Dendritic cell treated with granulocyte-macrophage colony-stimulating factor and Interleukin-4, amounts not matched to agents 40 ng/mL and 50 ng/mL, for 4 days (primary cell): ENCODE measurements at regions not wholly inside any gene's neighbourhood (a gene's known extent, or its start where the extent isn't known, plus 50 kb on each side); places are given as distances from the start of the nearest gene placed in this dataset.

Source experiments
- H3K27ac Mint-ChIP-seq: one replicate; pipeline ENCODE4 v1.8.0; 2022; ENCODE audit warnings: mild to moderate bottlenecking, mixed read lengths
- H3K27me3 Mint-ChIP-seq: one replicate; pipeline ENCODE4 v1.8.0; 2022; ENCODE audit warnings: mild to moderate bottlenecking, mixed read lengths
- H3K36me3 Mint-ChIP-seq: one replicate; pipeline ENCODE4 v1.8.0; 2022; ENCODE audit warnings: low read depth, mixed read lengths
- H3K4me1 Mint-ChIP-seq: one replicate; pipeline ENCODE4 v1.8.0; 2022; ENCODE audit warnings: low read depth, mixed read lengths
- H3K4me3 Mint-ChIP-seq: one replicate; pipeline ENCODE4 v1.8.0; 2022; ENCODE audit warnings: mild to moderate bottlenecking, moderate library complexity, mixed read lengths
- H3K9me3 Mint-ChIP-seq: one replicate; pipeline ENCODE4 v1.8.0; 2022; ENCODE audit warnings: mixed read lengths
- intact Hi-C: fragments of 100-400 bp; cut with micrococcal nuclease; formaldehyde crosslinking; loops from one replicate; pipeline ENCODE4 v1.15.0; 2022

- H3K4me3 Mint-ChIP-seq = no peak overlapping the region
- H3K9me3 Mint-ChIP-seq = no peaks in the 10 kb centered on the region
- intact Hi-C loops = no loop called here
- no peaks in the 10 kb centered on the region for H3K36me3 Mint-ChIP-seq
- H3K4me1 Mint-ChIP-seq = peaks cover 14% of the 10 kb centered on the region
- H3K27me3 Mint-ChIP-seq = no peaks in the 10 kb centered on the region
- no peak overlapping the region for H3K27ac Mint-ChIP-seq
Measured at GRCh38 chr13:80249516-80250212, 91.3 kb downstream of the SPRY2 start.

- no peak overlapping the region for H3K27ac Mint-ChIP-seq
- H3K4me1 Mint-ChIP-seq = peaks cover 23% of the 10 kb centered on the region
- no peak overlapping the region for H3K4me3 Mint-ChIP-seq
- intact Hi-C loops = no loop called here
- no peaks in the 10 kb centered on the region for H3K9me3 Mint-ChIP-seq
- no peaks in the 10 kb centered on the region for H3K36me3 Mint-ChIP-seq
- peaks cover 2% of the 10 kb centered on the region for H3K27me3 Mint-ChIP-seq
Measured at GRCh38 chr13:80245162-80245733, 95.7 kb downstream of the SPRY2 start.

GRCh38 chr13:80244574-80244973 lies 96.4 kb downstream of the SPRY2 start:
- H3K9me3 Mint-ChIP-seq = no peaks in the 10 kb centered on the region
- no peak overlapping the region for H3K4me3 Mint-ChIP-seq
- H3K36me3 Mint-ChIP-seq = no peaks in the 10 kb centered on the region
- H3K27me3 Mint-ChIP-seq = peaks cover 2% of the 10 kb centered on the region
- intact Hi-C loops = no loop called here
- H3K4me1 Mint-ChIP-seq = peaks cover 23% of the 10 kb centered on the region
- H3K27ac Mint-ChIP-seq = no peak overlapping the region

GRCh38 chr13:80242728-80243427 lies 98.0 kb downstream of the SPRY2 start:
- no peak overlapping the region for H3K4me3 Mint-ChIP-seq
- H3K27ac Mint-ChIP-seq = no peak overlapping the region
- peaks cover 2% of the 10 kb centered on the region for H3K27me3 Mint-ChIP-seq
- no peaks in the 10 kb centered on the region for H3K9me3 Mint-ChIP-seq
- H3K4me1 Mint-ChIP-seq = peaks cover 23% of the 10 kb centered on the region
- intact Hi-C loops = no loop called here
- no peaks in the 10 kb centered on the region for H3K36me3 Mint-ChIP-seq

- Mint-ChIP-seq H3K4me1 (peaks cover 23% of the 10 kb centered on the region), H3K36me3 (no peaks in the 10 kb centered on the region), H3K4me3 (no peak overlapping the region), H3K27ac (no peak overlapping the region), H3K9me3 (no peaks in the 10 kb centered on the region), H3K27me3 (peaks cover 2% of the 10 kb centered on the region)
- intact Hi-C loops = no loop called here
Measured at GRCh38 chr13:80239571-80240255, 101.2 kb downstream of the SPRY2 start.

GRCh38 chr13:80239116-80239515 lies 101.8 kb downstream of the SPRY2 start:
- Mint-ChIP-seq H3K4me3 (no peak overlapping the region), H3K36me3 (no peaks in the 10 kb centered on the region), H3K4me1 (peaks cover 18% of the 10 kb centered on the region), H3K27me3 (peaks cover 2% of the 10 kb centered on the region), H3K9me3 (no peaks in the 10 kb centered on the region), H3K27ac (no peak overlapping the region)
- intact Hi-C loops = no loop called here

- Mint-ChIP-seq H3K27me3 (no peaks in the 10 kb centered on the region), H3K27ac (no peak overlapping the region), H3K36me3 (no peaks in the 10 kb centered on the region), H3K4me1 (peaks cover 14% of the 10 kb centered on the region), H3K4me3 (no peak overlapping the region), H3K9me3 (no peaks in the 10 kb centered on the region)
- intact Hi-C loops = no loop called here
Measured at GRCh38 chr13:80237646-80238045, 103.3 kb downstream of the SPRY2 start.

GRCh38 chr13:80235967-80236302 lies 105.0 kb downstream of the SPRY2 start:
- Mint-ChIP-seq H3K27me3 (no peaks in the 10 kb centered on the region), H3K4me3 (no peak overlapping the region), H3K36me3 (no peaks in the 10 kb centered on the region), H3K4me1 (peaks cover 14% of the 10 kb centered on the region), H3K27ac (no peak overlapping the region), H3K9me3 (no peaks in the 10 kb centered on the region)
- intact Hi-C loops = no loop called here

- H3K9me3 Mint-ChIP-seq = no peaks in the 10 kb centered on the region
- intact Hi-C loops = no loop called here
- no peaks in the 10 kb centered on the region for H3K27me3 Mint-ChIP-seq
- no peaks in the 10 kb centered on the region for H3K36me3 Mint-ChIP-seq
- H3K27ac Mint-ChIP-seq = no peak overlapping the region
- no peak overlapping the region for H3K4me3 Mint-ChIP-seq
- peaks cover 14% of the 10 kb centered on the region for H3K4me1 Mint-ChIP-seq
Measured at GRCh38 chr13:80235166-80235966, 105.6 kb downstream of the SPRY2 start.

GRCh38 chr13:80227645-80228044 lies 113.3 kb downstream of the SPRY2 start:
- Mint-ChIP-seq H3K36me3 (no peaks in the 10 kb centered on the region), H3K27ac (no peak overlapping the region), H3K9me3 (peaks cover 7% of the 10 kb centered on the region), H3K27me3 (no peaks in the 10 kb centered on the region), H3K4me1 (no peaks in the 10 kb centered on the region), H3K4me3 (no peak overlapping the region)
- intact Hi-C loops = no loop called here

- no peak overlapping the region for H3K4me3 Mint-ChIP-seq
- H3K36me3 Mint-ChIP-seq = no peaks in the 10 kb centered on the region
- no peaks in the 10 kb centered on the region for H3K4me1 Mint-ChIP-seq
- no peak overlapping the region for H3K27ac Mint-ChIP-seq
- H3K27me3 Mint-ChIP-seq = no peaks in the 10 kb centered on the region
- peaks cover 9% of the 10 kb centered on the region for H3K9me3 Mint-ChIP-seq
- intact Hi-C loops = no loop called here
Measured at GRCh38 chr13:80226645-80227044, 114.3 kb downstream of the SPRY2 start.

GRCh38 chr13:80224468-80224867 lies 116.5 kb downstream of the SPRY2 start:
- no peaks in the 10 kb centered on the region for H3K27me3 Mint-ChIP-seq
- no peaks in the 10 kb centered on the region for H3K4me1 Mint-ChIP-seq
- peaks cover 9% of the 10 kb centered on the region for H3K9me3 Mint-ChIP-seq
- H3K36me3 Mint-ChIP-seq = no peaks in the 10 kb centered on the region
- intact Hi-C loops = no loop called here
- no peak overlapping the region for H3K27ac Mint-ChIP-seq
- H3K4me3 Mint-ChIP-seq = no peak overlapping the region

GRCh38 chr13:80217614-80218456 lies 123.1 kb downstream of the SPRY2 start:
- Mint-ChIP-seq H3K9me3 (peaks cover 4% of the 10 kb centered on the region), H3K36me3 (no peaks in the 10 kb centered on the region), H3K4me3 (no peak overlapping the region), H3K27me3 (no peaks in the 10 kb centered on the region), H3K4me1 (no peaks in the 10 kb centered on the region), H3K27ac (no peak overlapping the region)
- intact Hi-C loops = no loop called here
